HG02943 (cell line): ENCODE measurements at regions not wholly inside any gene's neighbourhood (a gene's known extent, or its start where the extent isn't known, plus 50 kb on each side); places are given as distances from the start of the nearest gene placed in this dataset.

Experiments used
- ATAC-seq: cut with Tn5 transposase; IDR thresholded peaks from one replicate; pipeline ENCODE4 v1.9.1; 2021; ENCODE audit warnings: mild to moderate bottlenecking, low read depth, moderate library complexity; ENCODE audit not compliant: unreplicated experiment

DNA sequence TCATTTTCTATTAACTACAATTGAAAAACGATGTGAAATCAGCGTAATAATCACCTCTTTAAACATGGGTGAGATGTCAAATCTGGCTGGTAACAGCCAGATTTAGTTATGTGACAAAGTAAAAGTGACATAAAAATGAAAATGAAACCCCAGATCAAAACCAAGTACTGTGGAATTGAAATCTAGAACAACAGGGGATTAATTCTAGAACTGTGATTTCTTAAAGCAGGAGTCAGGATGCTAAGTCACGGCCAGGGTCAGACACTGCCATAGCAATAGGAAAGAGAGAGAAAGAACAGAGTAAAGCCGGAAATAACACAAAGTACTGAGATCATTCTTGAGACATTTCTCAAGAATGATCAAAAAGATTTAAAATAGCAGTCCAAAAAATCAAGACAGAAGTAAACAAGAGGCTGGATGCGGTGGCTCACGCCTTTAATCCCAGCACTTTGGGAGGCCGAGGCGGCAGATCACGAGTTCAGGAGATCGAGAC lies 1183.7 kb upstream of the NXPH2 start:
- ATAC-seq: no peak

GRCh38 chr2:139949242-139949972 lies 1169.2 kb upstream of the NXPH2 start:
- ATAC-seq: no peak

DNA sequence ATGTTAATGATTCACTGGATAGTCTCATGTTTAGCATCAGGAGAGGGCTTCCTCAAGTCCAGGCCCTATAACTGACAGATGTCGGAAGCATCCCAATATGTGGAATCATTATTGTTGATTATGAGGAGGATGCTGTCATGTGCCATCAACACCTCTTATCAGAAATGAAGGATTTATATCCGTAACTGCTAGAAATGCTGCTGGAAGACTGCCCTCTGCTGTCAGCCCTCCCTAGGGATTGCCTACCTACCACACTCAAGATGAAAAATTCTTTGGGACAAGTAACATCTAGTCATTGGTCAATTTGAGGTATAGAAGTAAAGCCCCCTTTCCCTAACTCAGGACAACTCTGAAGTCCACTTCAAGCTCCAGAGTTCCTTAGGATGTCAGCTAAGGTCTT lies 1166.5 kb upstream of the NXPH2 start:
- ATAC-seq: no peak

GRCh38 chr2:139940686-139941085 lies 1160.5 kb upstream of the NXPH2 start:
- no peak for ATAC-seq

DNA sequence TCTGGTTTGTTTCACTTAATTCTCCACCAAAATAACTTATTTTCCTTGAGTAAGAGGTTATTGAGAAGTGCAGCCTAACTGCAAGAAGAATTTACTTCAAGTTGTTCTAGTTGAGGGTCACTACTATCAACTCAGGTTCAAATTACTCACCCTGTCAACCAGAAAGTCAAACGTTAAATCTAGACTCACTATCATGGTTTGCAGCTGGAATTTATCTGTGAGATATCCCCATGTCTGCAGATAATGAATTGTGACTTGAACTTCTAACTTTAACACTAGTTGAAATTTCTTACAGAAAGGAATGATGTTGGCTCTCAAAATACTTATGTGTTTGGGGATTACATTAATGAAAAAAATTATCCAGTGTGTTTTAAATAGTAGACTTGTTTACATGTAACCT lies 1145.7 kb upstream of the NXPH2 start:
- ATAC-seq: no peak

GRCh38 chr2:139924070-139924469 lies 1143.9 kb upstream of the NXPH2 start:
- no peak for ATAC-seq

DNA sequence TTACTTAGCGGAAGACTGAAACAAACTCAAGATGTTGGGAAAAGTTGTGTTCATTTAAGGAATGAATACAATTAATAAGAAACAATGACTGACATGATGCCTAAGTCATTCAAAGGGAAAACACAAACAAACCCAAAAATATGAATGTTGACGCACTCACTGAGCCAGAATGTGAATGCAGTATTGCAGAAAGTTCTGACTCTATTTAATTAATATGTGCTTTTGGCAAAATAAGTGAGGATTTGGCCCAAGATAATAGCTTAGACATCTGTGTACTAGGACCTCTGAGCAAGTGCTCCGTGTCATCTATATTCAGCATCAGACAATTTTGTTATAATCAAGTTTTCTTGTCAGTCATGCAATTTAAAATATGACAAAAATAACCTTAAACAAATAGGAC lies 1138.8 kb upstream of the NXPH2 start:
- ATAC-seq: no peak

DNA sequence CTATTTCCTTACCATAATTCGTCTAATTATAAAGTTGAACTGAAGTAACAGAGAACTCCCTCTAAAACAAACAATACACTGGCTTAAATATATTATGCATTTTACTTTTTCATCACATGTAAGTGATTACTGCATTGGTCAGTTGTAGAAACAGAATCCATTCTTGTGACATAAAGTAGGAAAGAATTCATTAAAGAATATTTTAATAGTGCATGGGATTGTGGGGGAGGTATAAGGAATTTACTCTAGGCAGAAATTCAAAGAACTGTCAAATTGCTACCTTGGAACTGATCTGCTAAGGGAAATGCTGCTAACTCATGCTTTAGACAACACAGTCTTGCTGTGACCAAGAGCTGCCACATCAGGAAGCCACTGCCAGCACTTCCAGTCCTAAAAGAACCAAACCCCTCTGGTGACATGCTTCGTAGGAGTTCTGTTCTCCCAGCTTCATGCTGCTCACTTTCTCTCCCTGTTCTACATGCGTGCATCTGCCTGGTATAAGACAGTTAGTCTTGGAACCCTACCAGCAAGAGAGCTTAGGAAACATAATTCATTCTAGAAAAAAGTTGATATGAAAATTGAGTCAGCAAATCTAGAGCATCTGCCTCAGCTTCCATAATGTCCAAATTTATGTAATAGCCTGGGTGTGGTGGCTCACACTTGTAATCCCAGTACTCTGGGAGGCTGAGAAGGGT lies 1137.6 kb upstream of the NXPH2 start:
- ATAC-seq: no peak

GRCh38 chr2:139916822-139917221 lies 1136.6 kb upstream of the NXPH2 start:
- ATAC-seq: no peak

- ATAC-seq: no peak
These were observed 1131.0 kb upstream of the NXPH2 start for GRCh38 chr2:139911160-139911559.

DNA sequence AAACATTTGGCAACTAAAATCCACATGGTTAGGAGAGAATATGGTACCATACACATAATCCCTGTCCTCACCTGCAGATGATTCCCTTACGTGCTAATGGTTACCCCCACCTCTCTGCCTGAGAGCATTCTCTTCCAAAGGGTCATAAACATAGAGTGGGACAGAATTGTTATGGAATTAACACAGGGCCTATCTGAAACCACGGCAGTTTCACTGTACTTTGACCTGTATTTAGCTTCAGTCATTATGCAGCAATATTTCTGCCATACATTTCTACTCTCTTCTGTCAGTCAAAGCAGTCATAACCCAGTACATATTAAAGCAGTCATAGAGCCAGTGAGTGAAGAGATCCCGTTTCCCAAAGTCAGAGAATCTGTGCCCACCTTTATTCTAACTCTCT lies 1128.9 kb upstream of the NXPH2 start:
- ATAC-seq: no peak

GRCh38 chr2:139905624-139906023 lies 1125.4 kb upstream of the NXPH2 start:
- ATAC-seq: no peak

- ATAC-seq: no peak
These were observed 1111.4 kb upstream of the NXPH2 start for GRCh38 chr2:139891636-139892035.

DNA sequence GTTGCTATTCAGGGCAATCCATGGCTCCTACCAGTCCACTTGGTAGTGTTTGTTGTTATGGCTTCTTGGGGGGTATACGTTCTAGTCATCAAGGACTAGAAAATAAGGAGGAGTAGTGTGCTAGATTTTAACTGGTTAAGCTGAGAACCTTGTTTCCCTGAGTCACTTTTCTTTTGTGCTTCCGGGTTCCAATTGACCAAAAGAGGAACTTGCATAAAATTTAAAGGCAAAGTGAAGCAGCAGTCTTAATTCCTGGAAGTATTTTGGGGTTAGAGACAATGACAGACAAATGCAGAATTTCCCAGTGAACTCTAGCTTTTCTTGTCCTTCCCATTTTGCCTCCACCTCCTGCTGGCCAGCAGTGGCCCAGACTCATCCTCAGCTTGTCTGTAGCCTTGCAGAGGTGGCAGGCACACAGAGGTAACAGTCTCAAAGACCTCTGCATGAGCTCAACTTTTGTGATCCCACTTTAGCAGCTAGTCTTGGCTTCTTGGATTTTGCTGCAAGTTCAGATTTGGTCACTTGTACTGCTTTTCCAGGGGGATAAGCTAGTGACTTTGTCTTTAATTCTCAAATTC lies 1105.8 kb upstream of the NXPH2 start:
- ATAC-seq: no peak

- ATAC-seq: no peak
These were observed 1096.8 kb upstream of the NXPH2 start for GRCh38 chr2:139876964-139877363.

DNA sequence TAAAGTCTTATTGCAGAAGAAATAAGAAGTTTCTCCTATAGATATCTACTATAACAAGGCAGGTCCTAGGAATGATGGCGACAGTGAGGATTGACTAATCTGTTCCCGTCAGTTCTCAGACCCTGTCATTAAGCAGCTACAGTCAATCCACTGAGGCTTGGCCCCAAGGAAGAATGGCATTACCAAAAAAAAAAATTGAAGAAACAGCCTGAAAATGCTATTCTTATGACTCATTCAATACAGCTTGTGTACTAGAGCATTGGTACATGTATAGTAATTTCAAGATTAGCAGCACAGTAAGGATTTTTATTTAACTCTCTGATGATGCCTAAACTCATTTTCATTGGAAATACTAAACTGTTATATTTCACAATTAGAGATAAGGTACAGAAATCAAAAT lies 1096.1 kb upstream of the NXPH2 start:
- no peak for ATAC-seq

- no peak for ATAC-seq
These were observed 1092.3 kb upstream of the NXPH2 start for GRCh38 chr2:139872503-139872902.

- no peak for ATAC-seq
These were observed 1091.8 kb upstream of the NXPH2 start for GRCh38 chr2:139872032-139872431.

- no peak for ATAC-seq
These were observed 1087.5 kb upstream of the NXPH2 start for GRCh38 chr2:139867601-139868226.

DNA sequence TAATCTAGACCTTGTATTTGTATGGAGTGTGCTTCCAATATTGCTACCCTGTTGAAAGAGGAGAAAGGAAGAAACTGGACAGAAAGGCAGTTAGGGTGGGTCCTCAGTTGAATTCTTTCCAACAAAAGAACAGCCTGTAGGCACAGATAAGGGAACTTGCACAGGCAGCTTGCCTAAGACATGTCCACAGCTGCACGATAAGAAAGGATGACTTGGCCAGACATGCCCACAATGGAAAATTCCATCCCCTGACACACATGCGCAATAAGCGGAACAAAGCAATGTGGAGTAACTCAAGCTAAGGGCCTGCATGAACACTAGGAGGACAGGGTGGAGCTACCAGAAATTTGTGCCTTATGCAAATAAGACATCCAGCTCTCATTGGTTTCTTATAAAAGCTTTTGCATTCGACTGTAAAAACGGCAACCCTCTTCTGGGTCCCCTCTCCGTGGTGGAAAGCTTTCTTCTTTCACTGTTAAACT lies 1084.7 kb upstream of the NXPH2 start:
- ATAC-seq: no peak
